Renal cortical epithelial cell (primary cell): ENCODE measurements at regions not wholly inside any gene's neighbourhood (a gene's known extent, or its start where the extent isn't known, plus 50 kb on each side); places are given as distances from the start of the nearest gene placed in this dataset.
A peak's percentile ranks its signal among the peaks of the same experiment; 100 is the strongest.
"Not testable (repeated sequence)": the region's sequence is repeated elsewhere in the genome, so short reads cannot be mapped to it uniquely, and the experiment has no call there.

Source experiments
- DNase-seq: peaks from one replicate; pipeline ENCODE4 v3.0.0-alpha.2; 2011; ENCODE audit warnings: low read depth

GRCh38 chr6:137802408-137803182 lies 64.5 kb upstream of the TNFAIP3 start:
- no peak for DNase-seq

- no peak for DNase-seq
Observed at GRCh38 chr6:137804637-137805036, 62.4 kb upstream of the TNFAIP3 start.

- no peak for DNase-seq
Observed at GRCh38 chr6:137805622-137806021, 61.4 kb upstream of the TNFAIP3 start.

DNA sequence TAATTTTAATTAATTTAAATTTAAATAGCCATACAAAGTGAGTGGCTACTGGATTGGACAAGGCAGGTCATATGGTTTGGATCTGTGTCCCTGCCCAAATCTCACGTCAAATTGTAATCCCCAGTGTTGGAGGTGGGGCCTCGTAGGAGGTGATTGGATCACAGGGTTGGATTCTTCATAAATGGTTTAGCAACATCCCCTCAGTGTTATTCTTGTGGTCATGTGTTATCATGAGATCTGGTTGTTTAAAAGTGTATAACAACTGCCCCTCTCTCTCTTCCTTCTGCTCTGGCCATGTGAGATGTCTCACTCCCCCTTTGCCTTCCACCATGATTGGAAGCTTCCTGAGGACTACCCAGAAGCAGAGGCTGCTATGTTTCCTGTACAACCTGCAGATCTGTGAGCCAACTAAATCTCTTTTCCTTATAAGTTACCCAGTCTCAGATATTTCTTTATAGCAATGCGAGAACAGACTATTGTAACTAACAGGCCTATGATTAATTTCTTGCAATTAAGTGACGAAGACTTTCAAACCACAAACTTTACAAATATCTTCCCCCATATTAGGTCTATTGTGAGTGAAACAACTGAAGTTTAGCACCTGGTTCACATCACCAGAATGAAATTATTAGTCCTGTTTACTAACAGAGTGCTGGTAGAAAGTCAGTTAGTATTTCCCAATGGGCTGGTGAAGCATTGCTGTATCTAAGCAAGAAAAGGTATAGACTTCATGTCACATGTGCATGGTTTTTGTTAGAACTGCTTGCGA lies 60.0 kb upstream of the TNFAIP3 start:
- DNase-seq, result no peak

- DNase-seq, result peak; percentile 92
Observed at GRCh38 chr6:137808191-137808590, 58.9 kb upstream of the TNFAIP3 start.

- no peak for DNase-seq
Observed at GRCh38 chr6:137808836-137809315, 58.2 kb upstream of the TNFAIP3 start.

DNA sequence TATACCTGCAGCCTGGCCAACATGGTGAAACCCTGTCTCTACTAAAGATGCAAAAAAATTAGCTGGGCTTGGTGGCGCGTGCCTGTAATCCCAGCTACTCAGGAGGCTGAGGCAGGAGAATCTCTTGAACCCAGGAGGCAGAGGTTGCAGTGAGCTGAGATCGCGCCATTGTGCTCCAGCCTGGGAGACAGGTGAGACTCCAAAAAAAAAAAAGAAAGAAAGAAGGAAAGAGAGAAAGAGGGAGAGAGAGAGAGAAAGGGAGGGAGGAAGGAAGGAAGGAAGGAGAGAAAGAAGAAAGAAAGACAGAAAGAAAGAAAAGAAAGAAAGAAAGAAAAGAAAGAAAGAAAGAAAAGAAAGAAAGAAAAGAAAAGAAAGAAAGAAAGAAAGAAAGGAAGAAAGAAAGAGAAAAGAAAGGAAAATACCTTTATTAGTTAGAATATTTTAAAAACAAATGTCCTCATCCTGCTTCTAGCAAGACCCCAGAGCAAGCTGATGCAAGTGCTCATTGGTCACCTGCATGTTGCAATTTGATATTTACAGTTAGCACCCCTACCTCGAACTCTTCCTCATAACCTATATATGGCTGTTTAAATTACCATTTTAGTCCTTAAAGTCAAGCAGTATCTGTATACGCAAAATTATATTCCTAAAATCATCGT lies 57.0 kb upstream of the TNFAIP3 start:
- DNase-seq, result not testable (repeated sequence)

- no peak for DNase-seq
Observed at GRCh38 chr6:137810554-137811120, 56.4 kb upstream of the TNFAIP3 start.

GRCh38 chr6:137811121-137811915 lies 55.7 kb upstream of the TNFAIP3 start:
- peak; percentile 96 for DNase-seq

GRCh38 chr6:137811916-137812553 lies 55.0 kb upstream of the TNFAIP3 start:
- DNase-seq, result no peak

- peak; percentile 56 for DNase-seq
Observed at GRCh38 chr6:137813308-137813970, 53.6 kb upstream of the TNFAIP3 start.

GRCh38 chr6:137814030-137814429 lies 53.0 kb upstream of the TNFAIP3 start:
- DNase-seq, result not testable (repeated sequence)

GRCh38 chr6:137815692-137816091 lies 51.4 kb upstream of the TNFAIP3 start:
- DNase-seq, result no peak

- DNase-seq, result no peak
Observed at GRCh38 chr6:137816133-137816579, 50.9 kb upstream of the TNFAIP3 start.

- DNase-seq, result no peak
Observed at GRCh38 chr6:137816688-137817618, 50.1 kb upstream of the TNFAIP3 start.
